ENCODE measurements at regions not wholly inside any gene's neighbourhood (a gene's known extent, or its start where the extent isn't known, plus 50 kb on each side); places are given as distances from the start of the nearest gene placed in this dataset.

- H2AFZ ChIP-seq (ENCODE audit: low read depth, low read length): no peak overlapping the region
- H4K20me1 ChIP-seq (ENCODE audit: insufficient read depth): no peaks in the 10 kb centered on the region
- no peaks in the 10 kb centered on the region for H3K36me3 ChIP-seq (ENCODE audit: insufficient read depth, low read length)
- no peak overlapping the region for H3K4me3 ChIP-seq (ENCODE audit: low read length)
- H3K79me2 ChIP-seq (replicated peaks; ENCODE audit: insufficient read depth, low read length): no peaks in the 10 kb centered on the region
- H3K9ac ChIP-seq (ENCODE audit: low read length): no peak overlapping the region
- H3K9me3 ChIP-seq (ENCODE audit: low read length): no peaks in the 10 kb centered on the region
- no peaks in the 10 kb centered on the region for H3F3A ChIP-seq (ENCODE audit: insufficient read depth, low read length, poor library complexity, severe bottlenecking)
- no peak overlapping the region for H3K27ac ChIP-seq (ENCODE audit: low read length)
- no peaks in the 10 kb centered on the region for H3K27me3 ChIP-seq (ENCODE audit: insufficient read depth, low read depth, low read length)
- no peak overlapping the region for H3K4me2 ChIP-seq (ENCODE audit: low read length)
- TF ChIP-seq CTCF (IDR thresholded peaks at IDR 0.05; ENCODE audit: poor library complexity, severe bottlenecking) (no peak), TAF1 (IDR thresholded peaks at IDR 0.05; ENCODE audit: low read depth) (no peak), MXI1 (conservative IDR thresholded peaks at IDR 0.05; ENCODE audit: poor library complexity, severe bottlenecking) (no peak), SMC3 (conservative IDR thresholded peaks at IDR 0.05; ENCODE audit: poor library complexity) (no peak), POLR2AphosphoS5 (IDR thresholded peaks at IDR 0.05) (no peak), EP300 (conservative IDR thresholded peaks at IDR 0.05; ENCODE audit: poor library complexity, severe bottlenecking) (no peak), RAD21 (conservative IDR thresholded peaks at IDR 0.05) (no peak), REST (IDR thresholded peaks at IDR 0.05; ENCODE audit: borderline replicate concordance) (no peak), EZH2 (IDR thresholded peaks at IDR 0.05; ENCODE audit: borderline replicate concordance, insufficient read depth, low read length, poor library complexity, severe bottlenecking) (no peak)
- no peaks in the 10 kb centered on the region for H3K9me2 ChIP-seq (ENCODE audit: insufficient read depth, low read length)
Measured at GRCh38 chr11:116388146-116388545, 384.6 kb downstream of the BUD13 start.

GRCh38 chr11:116387641-116388040 lies 385.1 kb downstream of the BUD13 start:
- H3K9me3 ChIP-seq (ENCODE audit: low read length): no peaks in the 10 kb centered on the region
- TF ChIP-seq SMC3 (conservative IDR thresholded peaks at IDR 0.05; ENCODE audit: poor library complexity) (no peak), TAF1 (IDR thresholded peaks at IDR 0.05; ENCODE audit: low read depth) (no peak), CTCF (IDR thresholded peaks at IDR 0.05; ENCODE audit: poor library complexity, severe bottlenecking) (no peak), REST (IDR thresholded peaks at IDR 0.05; ENCODE audit: borderline replicate concordance) (no peak), MXI1 (conservative IDR thresholded peaks at IDR 0.05; ENCODE audit: poor library complexity, severe bottlenecking) (no peak), RAD21 (conservative IDR thresholded peaks at IDR 0.05) (no peak), EZH2 (IDR thresholded peaks at IDR 0.05; ENCODE audit: borderline replicate concordance, insufficient read depth, low read length, poor library complexity, severe bottlenecking) (no peak), EP300 (conservative IDR thresholded peaks at IDR 0.05; ENCODE audit: poor library complexity, severe bottlenecking) (no peak), POLR2AphosphoS5 (IDR thresholded peaks at IDR 0.05) (no peak)

More at GRCh38 chr11:116387641-116388040, 385.1 kb downstream of the BUD13 start:
- no peak overlapping the region for H2AFZ ChIP-seq (ENCODE audit: low read depth, low read length)
- H3K4me3 ChIP-seq (ENCODE audit: low read length): no peak overlapping the region
- no peaks in the 10 kb centered on the region for H3K36me3 ChIP-seq (ENCODE audit: insufficient read depth, low read length)
- no peaks in the 10 kb centered on the region for H3K9me2 ChIP-seq (ENCODE audit: insufficient read depth, low read length)
- H3K79me2 ChIP-seq (replicated peaks; ENCODE audit: insufficient read depth, low read length): no peaks in the 10 kb centered on the region
- H3F3A ChIP-seq (ENCODE audit: insufficient read depth, low read length, poor library complexity, severe bottlenecking): no peaks in the 10 kb centered on the region
- H3K27me3 ChIP-seq (ENCODE audit: insufficient read depth, low read depth, low read length): no peaks in the 10 kb centered on the region
- H3K9ac ChIP-seq (ENCODE audit: low read length): no peak overlapping the region
- H3K4me2 ChIP-seq (ENCODE audit: low read length): no peak overlapping the region
- no peaks in the 10 kb centered on the region for H4K20me1 ChIP-seq (ENCODE audit: insufficient read depth)
- H3K27ac ChIP-seq (ENCODE audit: low read length): no peak overlapping the region

All from neural cell (in vitro differentiated cells).